WERI-Rb-1 (cell line): ENCODE measurements at regions not wholly inside any gene's neighbourhood (a gene's known extent, or its start where the extent isn't known, plus 50 kb on each side); places are given as distances from the start of the nearest gene placed in this dataset.

Source experiments
- DNase-seq: peaks from one replicate; pipeline ENCODE4 v3.0.0-alpha.2; 2020
- H3K27ac ChIP-seq: fragments of 250-450 bp; sonication (Bioruptor Pico); 2 replicates; pipeline ENCODE4 v1.5.1; 2020; ENCODE audit warnings: mild to moderate bottlenecking, moderate library complexity
- H3K27me3 ChIP-seq: fragments of 250-450 bp; sonication (Bioruptor Pico); 2 replicates; pipeline ENCODE4 v1.5.1; 2021; ENCODE audit warnings: mild to moderate bottlenecking, low read depth, moderate library complexity; ENCODE audit not compliant: insufficient read depth, severe bottlenecking
- H3K36me3 ChIP-seq: fragments of 250-450 bp; sonication (Bioruptor Pico); 2 replicates; pipeline ENCODE4 v1.5.1; 2020; ENCODE audit warnings: mild to moderate bottlenecking, moderate library complexity
- H3K4me3 ChIP-seq: 2 replicates; pipeline ENCODE4 v1.5.1; 2011; ENCODE audit warnings: low read depth, mild to moderate bottlenecking, control low read depth, low read length
- H3K9me3 ChIP-seq: fragments of 250-450 bp; sonication (Bioruptor Pico); 2 replicates; pipeline ENCODE4 v1.5.1; 2021; ENCODE audit warnings: mild to moderate bottlenecking, moderate library complexity; ENCODE audit not compliant: severe bottlenecking
- TF ChIP-seq, protein P1 (sequence below): IDR thresholded peaks from 2 replicates; pipeline ENCODE4 v1.5.1; 2011; ENCODE audit warnings: low read depth, mild to moderate bottlenecking, control low read depth, inconsistent platforms, low read length

DNA sequence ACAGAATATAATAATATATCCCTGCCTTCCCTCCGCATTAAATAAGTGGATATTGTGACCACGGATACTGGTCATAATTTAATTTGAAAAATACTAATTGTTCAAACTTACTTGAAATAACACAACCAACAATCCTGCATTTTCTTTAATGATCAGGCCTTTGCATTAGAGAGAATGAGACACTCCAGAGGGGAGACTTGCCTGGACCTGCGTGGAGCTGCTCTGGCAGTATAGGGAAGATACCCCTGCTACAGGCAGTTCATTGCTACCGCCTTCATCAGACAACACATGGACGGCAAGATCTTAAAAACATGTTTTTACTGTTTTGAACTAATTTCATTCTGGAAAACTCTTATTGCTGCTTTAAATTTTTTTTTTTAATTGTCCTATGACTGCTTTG lies 211.0 kb upstream of the FAR2 start:
- Histone ChIP-seq H3K36me3 (no peaks in the 10 kb centered on the region), H3K27me3 (no peaks in the 10 kb centered on the region), H3K27ac (no peak overlapping the region), H3K9me3 (no peaks in the 10 kb centered on the region), H3K4me3 (no peak overlapping the region)
- DNase-seq: no peak
- TF ChIP-seq, protein P1, sequence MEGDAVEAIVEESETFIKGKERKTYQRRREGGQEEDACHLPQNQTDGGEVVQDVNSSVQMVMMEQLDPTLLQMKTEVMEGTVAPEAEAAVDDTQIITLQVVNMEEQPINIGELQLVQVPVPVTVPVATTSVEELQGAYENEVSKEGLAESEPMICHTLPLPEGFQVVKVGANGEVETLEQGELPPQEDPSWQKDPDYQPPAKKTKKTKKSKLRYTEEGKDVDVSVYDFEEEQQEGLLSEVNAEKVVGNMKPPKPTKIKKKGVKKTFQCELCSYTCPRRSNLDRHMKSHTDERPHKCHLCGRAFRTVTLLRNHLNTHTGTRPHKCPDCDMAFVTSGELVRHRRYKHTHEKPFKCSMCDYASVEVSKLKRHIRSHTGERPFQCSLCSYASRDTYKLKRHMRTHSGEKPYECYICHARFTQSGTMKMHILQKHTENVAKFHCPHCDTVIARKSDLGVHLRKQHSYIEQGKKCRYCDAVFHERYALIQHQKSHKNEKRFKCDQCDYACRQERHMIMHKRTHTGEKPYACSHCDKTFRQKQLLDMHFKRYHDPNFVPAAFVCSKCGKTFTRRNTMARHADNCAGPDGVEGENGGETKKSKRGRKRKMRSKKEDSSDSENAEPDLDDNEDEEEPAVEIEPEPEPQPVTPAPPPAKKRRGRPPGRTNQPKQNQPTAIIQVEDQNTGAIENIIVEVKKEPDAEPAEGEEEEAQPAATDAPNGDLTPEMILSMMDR: no peak

DNA sequence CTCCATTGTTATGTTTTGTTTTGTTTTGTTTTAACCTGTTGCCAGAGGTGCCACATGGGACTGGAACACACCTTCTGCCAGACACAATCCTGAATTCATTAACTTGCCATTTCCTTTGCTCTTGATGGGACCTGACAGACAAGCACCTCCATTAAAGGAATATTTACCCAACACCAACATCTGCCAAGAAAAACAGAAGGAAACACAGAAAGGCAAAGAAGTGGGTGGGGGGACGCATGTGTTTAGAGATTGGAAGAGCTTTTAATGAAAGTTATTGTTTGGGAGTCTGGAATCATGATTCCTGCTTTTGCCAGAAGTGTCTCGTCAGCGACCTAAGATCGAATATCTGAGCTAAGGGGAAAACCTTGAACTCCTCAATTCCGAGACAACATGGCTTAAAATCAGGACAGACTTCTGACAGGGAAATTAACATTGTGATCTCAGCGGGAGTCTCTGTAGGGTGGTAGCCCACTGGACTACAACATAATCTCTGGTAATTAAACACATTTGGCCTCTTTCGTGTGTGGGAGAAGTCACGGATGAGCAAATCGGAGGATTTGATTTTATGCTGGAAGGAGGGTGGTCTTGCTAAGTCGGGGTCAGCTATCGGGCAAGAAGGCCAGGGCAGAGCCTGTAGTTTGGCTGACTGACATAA lies 210.4 kb upstream of the FAR2 start:
- H3K9me3 ChIP-seq: no peaks in the 10 kb centered on the region
- no peak overlapping the region for H3K27ac ChIP-seq
- H3K36me3 ChIP-seq: no peaks in the 10 kb centered on the region
- DNase-seq: no peak
- H3K27me3 ChIP-seq: no peaks in the 10 kb centered on the region
- H3K4me3 ChIP-seq: no peak overlapping the region
- TF ChIP-seq, protein P1: no peak

DNA sequence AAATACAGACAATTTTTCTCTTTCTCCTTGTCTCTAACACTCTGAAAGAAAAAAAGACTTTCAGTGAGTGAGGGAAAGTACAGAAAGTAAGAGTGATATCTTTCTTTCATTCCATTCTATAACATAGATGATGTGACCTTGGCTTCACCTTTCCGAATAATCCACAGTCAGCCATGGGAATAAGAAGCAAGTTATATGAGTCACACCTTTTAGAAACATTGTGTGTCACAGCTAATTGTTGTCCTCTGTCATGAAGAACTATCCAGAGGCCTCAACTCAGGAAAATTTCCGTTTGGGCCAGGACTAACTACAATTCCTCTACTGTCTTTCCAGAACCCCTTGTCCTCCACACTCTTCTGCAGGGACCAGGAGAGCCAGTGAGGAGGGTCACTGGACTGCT lies 209.7 kb upstream of the FAR2 start:
- H3K36me3 ChIP-seq: no peaks in the 10 kb centered on the region
- TF ChIP-seq, protein P1: no peak
- DNase-seq: no peak
- no peaks in the 10 kb centered on the region for H3K9me3 ChIP-seq
- no peak overlapping the region for H3K4me3 ChIP-seq
- H3K27ac ChIP-seq: no peak overlapping the region
- H3K27me3 ChIP-seq: no peaks in the 10 kb centered on the region

DNA sequence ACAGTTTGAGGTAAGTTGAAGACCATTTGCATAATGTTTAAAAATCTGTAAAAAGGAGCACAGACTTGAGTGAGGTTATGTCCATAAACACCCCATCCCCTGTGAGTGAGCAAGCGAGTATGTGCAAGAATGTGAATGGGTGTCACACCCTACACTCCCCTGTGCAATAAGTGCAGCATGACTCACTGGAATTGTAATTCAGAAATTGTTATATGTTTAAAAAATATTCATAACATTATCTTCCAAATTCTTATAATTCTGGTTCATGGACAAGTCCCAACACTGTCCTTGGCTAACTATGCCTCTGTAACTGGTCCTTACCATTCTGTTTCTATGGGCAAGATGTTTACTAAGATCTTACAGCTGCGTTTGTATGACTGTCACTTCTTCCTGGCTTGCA lies 207.8 kb upstream of the FAR2 start:
- H3K27me3 ChIP-seq: no peaks in the 10 kb centered on the region
- TF ChIP-seq, protein P1: no peak
- H3K9me3 ChIP-seq: no peaks in the 10 kb centered on the region
- DNase-seq: no peak
- H3K27ac ChIP-seq: no peak overlapping the region
- H3K4me3 ChIP-seq: no peak overlapping the region
- H3K36me3 ChIP-seq: no peaks in the 10 kb centered on the region

DNA sequence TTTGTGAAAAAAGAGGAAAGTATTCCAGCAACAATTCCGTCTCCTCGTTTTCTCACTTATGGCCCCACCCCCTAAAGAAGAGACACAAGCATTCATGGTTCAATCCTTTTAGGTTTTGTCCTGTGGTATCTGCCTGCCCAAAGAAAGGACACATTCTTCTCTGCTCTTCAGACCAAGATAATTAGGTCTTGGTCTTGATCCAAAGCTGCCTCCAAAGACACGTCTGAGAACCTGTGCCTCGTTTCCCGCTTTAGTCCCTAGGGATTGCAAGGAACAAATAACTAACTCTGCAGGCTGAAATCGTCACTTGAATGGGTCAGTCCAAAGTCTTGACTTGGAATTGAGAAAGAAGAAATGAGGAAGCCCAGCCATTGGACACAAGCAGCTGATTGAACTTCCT lies 202.7 kb upstream of the FAR2 start:
- no peak overlapping the region for H3K4me3 ChIP-seq
- TF ChIP-seq, protein P1: no peak
- H3K9me3 ChIP-seq: no peaks in the 10 kb centered on the region
- H3K36me3 ChIP-seq: no peaks in the 10 kb centered on the region
- H3K27me3 ChIP-seq: no peaks in the 10 kb centered on the region
- no peak overlapping the region for H3K27ac ChIP-seq
- no peak for DNase-seq

DNA sequence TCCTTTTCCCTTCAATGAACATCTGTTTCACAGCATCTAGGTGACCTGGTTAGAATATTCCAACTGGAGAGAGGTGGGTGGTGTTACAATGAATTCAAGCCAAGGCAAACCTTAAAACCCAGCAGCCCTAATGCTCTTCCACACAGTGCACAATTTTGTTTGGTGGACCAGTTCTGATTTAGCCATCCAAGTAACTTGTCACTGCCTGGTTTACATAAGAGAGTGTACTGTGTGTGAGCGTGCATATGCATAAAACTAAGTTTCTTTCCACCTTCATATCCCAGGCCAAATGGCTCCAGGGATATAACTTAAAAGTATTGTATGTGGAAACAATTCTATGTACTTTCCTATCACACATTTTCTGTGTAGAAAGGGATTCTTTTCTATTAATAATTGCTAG lies 200.4 kb upstream of the FAR2 start:
- TF ChIP-seq, protein P1: no peak
- H3K4me3 ChIP-seq: no peak overlapping the region
- H3K36me3 ChIP-seq: no peaks in the 10 kb centered on the region
- no peaks in the 10 kb centered on the region for H3K9me3 ChIP-seq
- H3K27ac ChIP-seq: no peak overlapping the region
- no peak for DNase-seq
- no peaks in the 10 kb centered on the region for H3K27me3 ChIP-seq
